Activated CD4-positive, alpha-beta memory T cell treated with anti-CD3 and anti-CD28 coated beads for 36 hours (primary cell): ENCODE measurements at regions not wholly inside any gene's neighbourhood (a gene's known extent, or its start where the extent isn't known, plus 50 kb on each side); places are given as distances from the start of the nearest gene placed in this dataset.

Experiments
- CTCF ChIA-PET: fragments of 350-600 bp; sonication (Branson Sonifier 250); formaldehyde crosslinking; loops from one replicate; lab custom pipeline; 2021; ENCODE audit warnings: antibody characterized with exemption, inconsistent platforms; lab: Charles Lee
- POLR2A ChIA-PET: fragments of 350-600 bp; sonication (Branson Sonifier 250); formaldehyde crosslinking; loops from one replicate; lab custom pipeline; 2021; ENCODE audit warnings: antibody characterized with exemption; lab: Charles Lee
- DNase-seq: peaks from one replicate; pipeline ENCODE4 v3.0.0-alpha.2; 2020
- H3K27ac Mint-ChIP-seq: one replicate; pipeline ENCODE4 v1.8.0; 2021; ENCODE audit warnings: mixed read lengths
- H3K27me3 Mint-ChIP-seq: one replicate; pipeline ENCODE4 v1.8.0; 2021; ENCODE audit warnings: mixed read lengths
- H3K36me3 Mint-ChIP-seq: one replicate; pipeline ENCODE4 v1.8.0; 2021; ENCODE audit warnings: mixed read lengths
- H3K4me1 Mint-ChIP-seq: one replicate; pipeline ENCODE4 v1.8.0; 2021; ENCODE audit warnings: low read depth, mixed read lengths
- H3K4me3 Mint-ChIP-seq: one replicate; pipeline ENCODE4 v1.8.0; 2021; ENCODE audit warnings: mild to moderate bottlenecking, mixed read lengths
- H3K9me3 Mint-ChIP-seq: one replicate; pipeline ENCODE4 v1.8.0; 2021; ENCODE audit warnings: mixed read lengths
- intact Hi-C: fragments of 100-400 bp; cut with micrococcal nuclease; formaldehyde crosslinking; loops from one replicate; pipeline ENCODE4 v1.15.1; 2023

DNA sequence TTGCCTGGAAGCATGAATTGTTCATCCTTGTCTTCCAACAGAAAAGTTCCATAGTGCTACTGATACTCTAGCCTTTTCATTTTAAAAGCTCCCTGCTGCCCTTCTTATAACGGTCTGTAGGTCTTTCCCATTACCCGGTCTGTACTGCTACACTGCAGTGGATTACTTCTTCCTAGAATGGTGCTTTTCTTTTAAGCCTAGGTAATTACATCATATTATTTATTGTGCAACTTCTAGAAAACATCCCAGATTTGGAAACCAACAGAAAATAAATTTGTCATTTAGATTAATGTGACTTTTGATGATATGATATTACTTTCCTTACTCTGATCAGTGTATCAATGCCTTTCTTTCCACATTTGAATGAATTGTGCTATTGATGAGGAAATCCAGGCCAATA, 199.4 kb downstream of the TANC2 start:
- H3K36me3 Mint-ChIP-seq, result no peaks in the 10 kb centered on the region
- H3K9me3 Mint-ChIP-seq, result no peaks in the 10 kb centered on the region
- ChIA-PET CTCF (no interaction called here), POLR2A (no interaction called here)
- no peaks in the 10 kb centered on the region for H3K4me1 Mint-ChIP-seq
- no peaks in the 10 kb centered on the region for H3K27me3 Mint-ChIP-seq
- no peak overlapping the region for H3K27ac Mint-ChIP-seq
- intact Hi-C loops, result no loop called here
- no peak for DNase-seq
- no peak overlapping the region for H3K4me3 Mint-ChIP-seq

DNA sequence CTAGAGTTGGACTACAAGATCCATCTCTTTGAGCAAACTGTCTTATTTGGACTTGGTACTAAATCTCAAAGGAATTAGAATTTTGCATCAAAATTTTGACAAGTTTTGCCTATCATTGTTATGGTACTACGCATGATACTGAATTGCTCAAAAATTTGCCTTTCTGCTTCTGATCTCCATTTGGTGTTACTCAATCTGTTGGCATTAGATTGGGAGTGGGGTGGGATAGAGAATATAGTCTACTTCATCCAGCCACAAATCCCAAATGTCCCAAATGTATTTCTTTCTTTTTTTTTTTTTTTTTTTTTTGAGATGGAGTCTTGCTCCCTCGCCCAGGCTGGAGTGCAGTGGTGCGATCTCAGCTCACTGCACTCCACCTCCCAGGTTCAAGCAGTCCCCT, 204.8 kb downstream of the TANC2 start:
- DNase-seq, result no peak
- ChIA-PET POLR2A (interaction anchor here (0.6 kb wide), 1 partner anchor 355 kb away, joined by 3 read pairs; no protein-coding TSS in a partner anchor), CTCF (no interaction called here)
- Mint-ChIP-seq H3K4me3 (no peak overlapping the region), H3K27ac (no peak overlapping the region), H3K4me1 (no peaks in the 10 kb centered on the region), H3K36me3 (no peaks in the 10 kb centered on the region), H3K9me3 (no peaks in the 10 kb centered on the region), H3K27me3 (no peaks in the 10 kb centered on the region)
- intact Hi-C loops, result no loop called here

DNA sequence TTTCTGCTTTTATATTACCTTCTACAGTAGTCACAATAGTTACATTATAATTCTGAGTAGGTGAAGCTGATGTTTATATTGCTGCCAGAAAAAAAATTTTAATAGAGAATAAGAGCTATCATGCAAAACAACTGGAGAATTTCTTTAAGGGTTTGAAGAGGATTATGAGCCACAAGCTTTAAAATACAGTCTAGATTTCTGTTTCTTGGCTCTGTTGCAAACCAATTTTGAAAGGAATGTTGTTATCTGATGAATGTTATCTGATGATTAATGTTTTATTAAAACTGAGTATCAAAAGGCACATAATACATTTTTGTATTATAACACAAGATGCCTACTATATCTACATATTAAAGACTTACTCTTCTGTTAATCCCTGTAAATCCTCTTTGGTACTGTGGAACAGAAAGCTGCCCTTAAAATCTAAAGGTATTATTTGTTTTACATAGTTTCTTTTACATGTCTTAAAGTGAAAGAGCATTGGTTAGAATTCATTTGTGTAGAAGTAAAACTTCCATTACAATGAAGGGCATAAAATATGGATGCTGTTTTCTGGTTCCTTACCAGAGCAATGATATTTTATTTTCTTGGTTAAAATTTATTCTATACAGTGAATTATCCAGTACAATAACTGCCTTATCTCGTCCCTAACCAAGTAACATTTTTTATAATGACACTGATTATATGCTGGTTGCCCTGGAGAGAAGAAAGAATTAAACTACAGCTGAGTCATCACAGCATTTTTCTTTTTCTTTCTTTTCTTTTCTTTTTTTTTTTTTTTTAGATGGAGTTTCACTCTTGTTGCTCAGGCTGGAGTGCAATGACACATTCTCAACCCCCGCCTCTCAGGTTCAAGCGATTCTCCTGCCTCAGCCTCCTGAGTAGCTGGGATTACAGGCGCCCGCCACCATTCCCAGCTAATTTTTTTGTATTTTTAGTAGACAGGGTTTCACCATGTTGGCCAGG, 205.7 kb downstream of the TANC2 start:
- Mint-ChIP-seq H3K4me3 (no peak overlapping the region), H3K27ac (no peak overlapping the region), H3K27me3 (no peaks in the 10 kb centered on the region), H3K36me3 (no peaks in the 10 kb centered on the region), H3K9me3 (no peaks in the 10 kb centered on the region), H3K4me1 (no peaks in the 10 kb centered on the region)
- intact Hi-C loops, result no loop called here
- ChIA-PET CTCF (no interaction called here), POLR2A (interaction anchor here (0.6 kb wide), 2 partner anchors 355 to 1439 kb away, joined by 3 read pairs; no protein-coding TSS in a partner anchor)
- DNase-seq, result no peak

DNA sequence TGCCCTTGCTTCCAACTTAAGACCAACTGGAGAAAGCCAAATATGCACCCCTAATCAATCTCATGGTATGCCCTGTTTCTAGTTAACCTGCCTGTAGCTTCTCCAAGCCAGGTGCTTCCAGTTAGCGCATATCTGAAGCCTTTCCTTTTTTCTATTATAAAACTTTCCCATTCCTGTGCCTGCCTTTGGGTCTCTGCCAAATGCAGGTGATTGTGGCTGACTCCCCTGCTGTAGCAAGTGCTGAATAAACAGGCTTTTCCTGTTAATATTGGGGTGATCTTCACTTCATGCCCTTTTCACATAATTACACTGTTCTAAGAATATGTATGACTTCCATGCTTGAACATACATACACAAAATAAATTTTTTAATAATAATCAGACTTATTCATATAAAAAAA, 207.4 kb downstream of the TANC2 start:
- CTCF ChIA-PET, result no interaction called here

DNA sequence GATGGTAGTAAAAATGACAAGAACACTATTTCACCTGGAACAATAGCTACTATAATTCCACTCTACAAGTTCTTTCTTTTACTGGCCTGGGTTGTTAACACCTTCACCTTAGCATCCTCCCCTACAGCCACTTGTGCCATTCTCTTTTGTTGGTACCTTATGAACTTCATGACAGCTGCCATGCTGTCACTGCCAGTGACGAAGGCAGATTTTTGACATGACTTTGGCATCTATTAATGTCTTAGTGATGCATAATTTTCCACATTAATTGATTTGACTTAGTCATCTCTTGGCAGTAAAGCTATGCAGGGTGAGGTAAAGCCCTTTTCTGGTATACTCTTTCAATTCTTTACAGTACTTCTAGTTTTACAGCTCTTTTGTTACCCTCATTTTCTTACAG, 207.9 kb downstream of the TANC2 start:
- H3K27ac Mint-ChIP-seq, result no peak overlapping the region
- H3K27me3 Mint-ChIP-seq, result no peaks in the 10 kb centered on the region
- ChIA-PET POLR2A (no interaction called here), CTCF (no interaction called here)
- no peak overlapping the region for H3K4me3 Mint-ChIP-seq
- no peaks in the 10 kb centered on the region for H3K36me3 Mint-ChIP-seq
- no peaks in the 10 kb centered on the region for H3K4me1 Mint-ChIP-seq
- intact Hi-C loops, result no loop called here
- no peak for DNase-seq
- no peaks in the 10 kb centered on the region for H3K9me3 Mint-ChIP-seq

More for the DNA sequence above, 207.4 kb downstream of the TANC2 start:
- no peaks in the 10 kb centered on the region for H3K27me3 Mint-ChIP-seq
- no peak overlapping the region for H3K4me3 Mint-ChIP-seq
- no peak for DNase-seq
- H3K36me3 Mint-ChIP-seq, result no peaks in the 10 kb centered on the region
- no peaks in the 10 kb centered on the region for H3K4me1 Mint-ChIP-seq
- intact Hi-C loops, result no loop called here
- H3K27ac Mint-ChIP-seq, result no peak overlapping the region
- POLR2A ChIA-PET, result no interaction called here
- no peaks in the 10 kb centered on the region for H3K9me3 Mint-ChIP-seq

DNA sequence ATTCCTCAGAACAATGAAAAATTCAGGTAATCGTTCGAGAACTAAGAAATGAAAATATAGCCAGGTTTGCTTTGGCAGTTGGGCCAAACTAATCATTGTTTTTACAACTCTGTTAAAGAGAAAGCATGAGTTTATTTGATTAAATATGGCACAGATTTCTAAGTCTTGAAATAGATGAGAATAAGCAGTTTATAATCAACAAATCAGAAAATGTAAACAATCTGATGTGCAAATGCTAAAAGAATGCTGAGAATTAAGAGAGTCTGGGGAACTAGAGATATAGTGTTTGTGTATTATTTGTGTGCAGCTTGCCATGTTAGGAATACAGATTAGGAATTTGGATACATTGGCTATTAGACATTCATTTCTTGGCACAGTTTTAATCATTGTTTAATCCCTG, 212.5 kb downstream of the TANC2 start:
- H3K36me3 Mint-ChIP-seq, result peaks cover 2% of the 10 kb centered on the region
- intact Hi-C loops, result no loop called here
- no peaks in the 10 kb centered on the region for H3K27me3 Mint-ChIP-seq
- ChIA-PET CTCF (no interaction called here), POLR2A (no interaction called here)
- no peak overlapping the region for H3K4me3 Mint-ChIP-seq
- H3K4me1 Mint-ChIP-seq, result no peaks in the 10 kb centered on the region
- no peak for DNase-seq
- H3K27ac Mint-ChIP-seq, result no peak overlapping the region
- H3K9me3 Mint-ChIP-seq, result no peaks in the 10 kb centered on the region

DNA sequence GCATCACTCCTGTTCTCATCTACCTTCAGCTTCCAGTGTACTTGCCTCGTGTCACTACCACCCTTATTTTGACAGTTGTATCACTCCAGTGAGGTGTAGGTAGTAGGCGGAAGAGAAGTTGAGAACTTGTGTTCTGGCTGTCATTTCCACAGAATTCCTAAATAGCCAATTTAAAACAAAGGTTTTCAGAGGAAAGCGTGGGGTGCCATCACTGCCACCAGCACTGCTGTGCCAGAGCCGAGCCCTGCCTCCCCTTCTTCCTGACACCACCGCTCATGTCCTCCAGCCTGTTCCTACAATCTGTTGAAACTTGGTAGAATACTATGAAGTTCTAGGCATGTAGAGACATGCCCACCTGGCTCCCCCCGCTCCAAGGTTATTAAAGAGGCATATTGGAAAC, 215.8 kb downstream of the TANC2 start:
- Mint-ChIP-seq H3K27me3 (no peaks in the 10 kb centered on the region), H3K9me3 (no peaks in the 10 kb centered on the region), H3K36me3 (peaks cover 2% of the 10 kb centered on the region), H3K4me3 (no peak overlapping the region), H3K27ac (no peak overlapping the region), H3K4me1 (no peaks in the 10 kb centered on the region)
- DNase-seq, result no peak
- intact Hi-C loops, result no loop called here
- POLR2A ChIA-PET, result no interaction called here
- CTCF ChIA-PET, result no interaction called here

DNA sequence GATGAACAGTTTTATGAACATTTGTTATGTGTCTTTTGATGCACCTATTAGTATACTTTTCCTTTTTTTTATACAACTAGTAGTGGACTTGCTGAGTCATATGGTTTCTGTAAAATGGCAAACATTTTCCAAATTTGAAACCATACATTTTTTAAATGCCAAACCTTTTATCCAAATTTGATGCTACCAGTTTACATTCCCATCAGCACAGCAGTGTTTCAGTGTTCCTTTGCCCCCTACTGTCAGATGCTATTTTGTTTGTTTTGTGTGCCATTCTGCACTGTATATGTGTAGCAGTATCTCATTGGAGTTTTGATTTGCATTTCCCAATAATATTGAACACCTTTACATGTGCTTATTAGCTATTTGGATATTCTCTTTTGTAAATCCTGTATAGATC, 219.4 kb downstream of the TANC2 start:
- Mint-ChIP-seq H3K36me3 (peaks cover 4% of the 10 kb centered on the region), H3K9me3 (peaks cover 2% of the 10 kb centered on the region), H3K27me3 (no peaks in the 10 kb centered on the region), H3K4me3 (no peak overlapping the region), H3K4me1 (no peaks in the 10 kb centered on the region), H3K27ac (no peak overlapping the region)
- ChIA-PET POLR2A (no interaction called here), CTCF (no interaction called here)
- no peak for DNase-seq
- intact Hi-C loops, result no loop called here

DNA sequence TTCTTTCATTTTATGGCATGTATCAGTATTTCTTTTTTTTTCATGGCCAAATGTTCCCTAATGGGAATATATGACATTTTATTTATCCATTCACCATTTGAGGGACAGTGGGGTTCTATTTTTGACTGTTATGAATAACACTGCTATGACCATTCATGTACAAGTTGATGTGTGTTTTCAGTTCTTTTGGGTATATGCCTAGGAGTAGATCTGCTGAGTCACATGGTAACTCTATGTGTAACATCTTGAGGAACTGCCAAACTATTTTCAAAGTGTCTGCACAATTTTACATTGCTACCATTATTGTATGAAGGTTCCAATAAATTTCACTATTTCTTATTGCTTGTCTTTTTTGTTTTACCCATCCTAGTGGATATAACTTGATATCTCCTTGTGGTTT, 223.0 kb downstream of the TANC2 start:
- intact Hi-C loops, result no loop called here
- CTCF ChIA-PET, result no interaction called here
- DNase-seq, result no peak
- Mint-ChIP-seq H3K36me3 (peaks cover 2% of the 10 kb centered on the region), H3K9me3 (peaks cover 2% of the 10 kb centered on the region), H3K27ac (no peak overlapping the region), H3K4me3 (no peak overlapping the region), H3K4me1 (no peaks in the 10 kb centered on the region), H3K27me3 (no peaks in the 10 kb centered on the region)
- POLR2A ChIA-PET, result no interaction called here

DNA sequence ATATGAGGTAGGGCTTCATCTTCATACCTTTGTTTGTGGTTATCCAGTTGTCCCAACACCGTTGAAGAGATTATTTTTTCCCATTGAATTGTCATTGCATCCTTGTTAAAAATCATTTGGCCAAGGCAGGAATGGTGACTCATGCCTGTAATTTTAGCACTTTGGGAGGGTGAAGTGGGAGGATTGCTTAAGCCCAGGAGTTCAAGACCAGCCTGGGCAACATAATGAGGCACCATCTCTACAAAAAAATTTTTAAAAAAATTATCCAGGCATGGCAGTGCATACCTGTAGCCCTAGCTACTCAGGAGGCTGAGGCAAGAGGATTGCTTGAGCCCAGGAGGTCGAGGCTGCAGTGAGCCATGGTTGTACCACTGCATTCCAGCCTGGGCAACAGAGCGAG, 223.9 kb downstream of the TANC2 start:
- ChIA-PET POLR2A (no interaction called here), CTCF (no interaction called here)
- peaks cover 2% of the 10 kb centered on the region for H3K36me3 Mint-ChIP-seq
- no peaks in the 10 kb centered on the region for H3K4me1 Mint-ChIP-seq
- no peak for DNase-seq
- peaks cover 2% of the 10 kb centered on the region for H3K9me3 Mint-ChIP-seq
- intact Hi-C loops, result no loop called here
- H3K4me3 Mint-ChIP-seq, result no peak overlapping the region
- no peak overlapping the region for H3K27ac Mint-ChIP-seq
- no peaks in the 10 kb centered on the region for H3K27me3 Mint-ChIP-seq

DNA sequence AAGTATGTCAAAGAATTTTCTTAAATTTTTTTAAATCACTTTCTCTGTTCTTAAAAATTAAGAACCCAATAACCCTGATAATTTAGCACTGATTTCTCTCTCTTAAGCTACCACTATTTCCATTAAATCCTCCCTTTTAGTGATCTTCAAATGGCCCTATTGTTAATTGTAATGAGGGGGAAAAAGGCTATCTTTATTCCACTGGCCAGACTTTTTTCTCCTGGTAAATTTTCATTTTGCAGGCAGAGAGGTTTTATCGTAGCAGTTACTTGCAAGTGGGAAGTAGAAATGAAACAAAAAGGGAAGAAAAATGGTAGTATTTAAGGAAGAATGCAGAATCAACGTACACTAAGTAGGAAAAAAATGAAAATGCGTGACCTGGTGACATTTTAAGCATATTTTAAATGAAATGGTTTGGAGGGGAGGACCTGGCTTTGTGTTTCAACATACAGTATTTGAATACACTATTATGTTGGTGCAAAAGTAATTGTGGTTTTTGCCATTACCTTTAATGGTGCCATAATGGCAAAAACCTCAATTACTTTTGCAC, 224.9 kb downstream of the TANC2 start:
- no peaks in the 10 kb centered on the region for H3K4me1 Mint-ChIP-seq
- H3K27ac Mint-ChIP-seq, result no peak overlapping the region
- H3K36me3 Mint-ChIP-seq, result peaks cover 4% of the 10 kb centered on the region
- POLR2A ChIA-PET, result no interaction called here
- CTCF ChIA-PET, result no interaction called here
- no peaks in the 10 kb centered on the region for H3K27me3 Mint-ChIP-seq
- intact Hi-C loops, result no loop called here
- DNase-seq, result no peak
- H3K4me3 Mint-ChIP-seq, result no peak overlapping the region
- H3K9me3 Mint-ChIP-seq, result peaks cover 2% of the 10 kb centered on the region

DNA sequence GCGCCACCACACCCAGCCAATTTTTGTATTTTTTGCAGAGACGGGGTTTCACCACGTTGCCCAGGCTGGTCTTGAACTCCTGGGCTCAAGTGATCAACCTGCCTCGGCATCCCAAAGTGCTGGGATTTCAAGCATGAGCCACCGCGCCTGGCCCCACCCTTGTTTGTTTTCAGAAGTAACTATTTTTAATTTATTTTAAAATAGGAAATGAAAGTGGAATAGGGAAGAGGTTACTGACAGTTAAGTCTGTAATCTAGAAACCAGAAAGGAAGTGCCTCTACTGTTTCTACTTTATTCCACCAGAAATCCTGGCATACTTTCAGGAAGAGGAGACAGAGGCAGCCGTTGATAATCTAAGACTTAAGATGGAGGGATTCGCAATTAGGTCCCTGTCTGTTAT, 225.6 kb downstream of the TANC2 start:
- no peak overlapping the region for H3K27ac Mint-ChIP-seq
- ChIA-PET POLR2A (no interaction called here), CTCF (no interaction called here)
- DNase-seq, result no peak
- peaks cover 3% of the 10 kb centered on the region for H3K4me1 Mint-ChIP-seq
- H3K4me3 Mint-ChIP-seq, result no peak overlapping the region
- intact Hi-C loops, result no loop called here
- H3K36me3 Mint-ChIP-seq, result peaks cover 4% of the 10 kb centered on the region
- peaks cover 2% of the 10 kb centered on the region for H3K9me3 Mint-ChIP-seq
- no peaks in the 10 kb centered on the region for H3K27me3 Mint-ChIP-seq

DNA sequence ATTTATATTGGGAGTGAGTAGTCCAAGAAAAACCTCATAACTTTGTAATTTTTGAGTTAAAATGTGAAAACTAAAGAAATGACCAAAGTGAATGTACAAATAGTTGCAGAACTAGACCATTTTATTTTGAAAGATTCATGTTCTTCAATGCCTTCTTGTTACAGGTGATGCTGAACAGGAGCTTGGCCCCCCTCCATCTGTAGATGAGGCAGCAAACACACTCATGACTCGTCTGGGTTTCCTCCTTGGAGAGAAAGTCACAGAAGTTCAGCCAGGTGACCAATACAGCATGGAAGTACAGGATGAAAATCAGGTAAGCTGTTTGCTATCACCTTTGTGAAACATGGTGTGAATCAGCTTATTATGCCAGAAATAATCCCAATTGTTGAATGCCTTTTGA, 227.8 kb downstream of the TANC2 start:
- POLR2A ChIA-PET, result no interaction called here
- H3K27me3 Mint-ChIP-seq, result no peaks in the 10 kb centered on the region
- H3K4me3 Mint-ChIP-seq, result no peak overlapping the region
- H3K9me3 Mint-ChIP-seq, result no peaks in the 10 kb centered on the region
- intact Hi-C loops, result no loop called here
- peaks cover 6% of the 10 kb centered on the region for H3K4me1 Mint-ChIP-seq
- CTCF ChIA-PET, result no interaction called here
- no peak overlapping the region for H3K27ac Mint-ChIP-seq
- no peak for DNase-seq
- peaks cover 1% of the 10 kb centered on the region for H3K36me3 Mint-ChIP-seq
